ENCODE measurements at regions not wholly inside any gene's neighbourhood (a gene's known extent, or its start where the extent isn't known, plus 50 kb on each side); places are given as distances from the start of the nearest gene placed in this dataset.

GRCh38 chr1:220374449-220374848 lies 102.2 kb upstream of the RAB3GAP2 start:
- Histone ChIP-seq H3K27ac (replicated peaks) (no peak overlapping the region), H3K4me3 (replicated peaks; ENCODE audit: insufficient read depth, low read length) (no peak overlapping the region), H3K27me3 (ENCODE audit: insufficient read depth, poor library complexity, severe bottlenecking) (no peaks in the 10 kb centered on the region)
- no peak for DNase-seq (ENCODE audit: low read depth in 1 of 2, low spot score in 1 of 2)
- no peak for TF ChIP-seq CTCF (IDR thresholded peaks at IDR 0.05; ENCODE audit: insufficient read depth, low read length)
- no peak for TF ChIP-seq REST (IDR thresholded peaks at IDR 0.05; ENCODE audit: insufficient replicate concordance, low read depth)

GRCh38 chr1:220372451-220372850 lies 100.2 kb upstream of the RAB3GAP2 start:
- no peak overlapping the region for H3K27ac ChIP-seq (replicated peaks)
- no peak overlapping the region for H3K4me3 ChIP-seq (replicated peaks; ENCODE audit: insufficient read depth, low read length)
- no peak for DNase-seq (ENCODE audit: low read depth in 1 of 2, low spot score in 1 of 2)
- TF ChIP-seq CTCF (IDR thresholded peaks at IDR 0.05; ENCODE audit: insufficient read depth, low read length) (no peak), POLR2AphosphoS5 (IDR thresholded peaks at IDR 0.05; ENCODE audit: low read depth) (no peak), REST (IDR thresholded peaks at IDR 0.05; ENCODE audit: insufficient replicate concordance, low read depth) (no peak), GABPA (IDR thresholded peaks at IDR 0.05; ENCODE audit: low read depth) (no peak), SPI1 (IDR thresholded peaks at IDR 0.05; ENCODE audit: borderline replicate concordance, low read depth) (no peak)
- H3K27me3 ChIP-seq (ENCODE audit: insufficient read depth, poor library complexity, severe bottlenecking) = no peaks in the 10 kb centered on the region

- DNase-seq (ENCODE audit: low read depth in 1 of 2, low spot score in 1 of 2) = no peak
- TF ChIP-seq POLR2AphosphoS5 (IDR thresholded peaks at IDR 0.05; ENCODE audit: low read depth) = no peak
- TF ChIP-seq GABPA (IDR thresholded peaks at IDR 0.05; ENCODE audit: low read depth) = no peak
- no peak for TF ChIP-seq REST (IDR thresholded peaks at IDR 0.05; ENCODE audit: insufficient replicate concordance, low read depth)
- TF ChIP-seq CTCF (IDR thresholded peaks at IDR 0.05; ENCODE audit: insufficient read depth, low read length) = no peak
- Histone ChIP-seq H3K27ac (replicated peaks) (no peak overlapping the region), H3K27me3 (ENCODE audit: insufficient read depth, poor library complexity, severe bottlenecking) (no peaks in the 10 kb centered on the region), H3K4me3 (replicated peaks; ENCODE audit: insufficient read depth, low read length) (no peak overlapping the region)
Measured at GRCh38 chr1:220371324-220371723, 99.1 kb upstream of the RAB3GAP2 start.
